Endodermal cell (in vitro differentiated cells): ENCODE measurements at regions not wholly inside any gene's neighbourhood (a gene's known extent, or its start where the extent isn't known, plus 50 kb on each side); places are given as distances from the start of the nearest gene placed in this dataset.

Experiments used
- DNase-seq: peaks from one replicate; pipeline ENCODE4 v3.0.0-alpha.2; 2017
- H3K27ac ChIP-seq: 2 replicates; pipeline ENCODE4 v1.5.1; 2013; ENCODE audit warnings: mild to moderate bottlenecking, low read depth, low read length, moderate library complexity
- H3K27me3 ChIP-seq: 2 replicates; pipeline ENCODE4 v1.6.1; 2013; ENCODE audit warnings: mild to moderate bottlenecking, low read length, moderate library complexity; ENCODE audit not compliant: insufficient read depth, control insufficient read depth, poor library complexity, severe bottlenecking
- H3K36me3 ChIP-seq: 2 replicates; pipeline ENCODE4 v1.7.0; 2013; ENCODE audit warnings: mild to moderate bottlenecking, low read length, moderate library complexity; ENCODE audit not compliant: control insufficient read depth, insufficient read depth
- H3K4me1 ChIP-seq: one replicate; pipeline ENCODE4 v1.7.0; 2013; ENCODE audit warnings: low read length; ENCODE audit not compliant: control insufficient read depth, insufficient read depth
- H3K4me3 ChIP-seq: 2 replicates; pipeline ENCODE4 v1.5.1; 2013; ENCODE audit warnings: mild to moderate bottlenecking, low read length, moderate library complexity
- H3K9ac ChIP-seq: 2 replicates; pipeline ENCODE4 v1.6.1; 2013; ENCODE audit warnings: mild to moderate bottlenecking, low read length, moderate library complexity; ENCODE audit not compliant: poor library complexity, severe bottlenecking; ENCODE audit errors: extremely low read depth
- H3K9me3 ChIP-seq: 2 replicates; pipeline ENCODE4 v1.6.1; 2013; ENCODE audit warnings: mild to moderate bottlenecking, low read length, moderate library complexity; ENCODE audit not compliant: control insufficient read depth
- H3K27ac Mint-ChIP-seq: 2 replicates; pipeline ENCODE4 v1.8.0; 2020; ENCODE audit warnings: mixed read lengths
- H3K27me3 Mint-ChIP-seq: 2 replicates; pipeline ENCODE4 v1.8.0; 2021; ENCODE audit warnings: mild to moderate bottlenecking, mixed read lengths; ENCODE audit not compliant: insufficient read depth
- H3K36me3 Mint-ChIP-seq: 2 replicates; pipeline ENCODE4 v1.8.0; 2020; ENCODE audit warnings: low read depth, mixed read lengths
- H3K4me1 Mint-ChIP-seq: 2 replicates; pipeline ENCODE4 v1.8.0; 2020; ENCODE audit warnings: mixed read lengths
- H3K4me3 Mint-ChIP-seq: 2 replicates; pipeline ENCODE4 v1.8.0; 2020; ENCODE audit warnings: mild to moderate bottlenecking, moderate library complexity, mixed read lengths
- H3K9me3 Mint-ChIP-seq: 2 replicates; pipeline ENCODE4 v1.8.0; 2020; ENCODE audit warnings: mild to moderate bottlenecking, mixed read lengths
- CTCF ChIP-seq: fragments of 200-600 bp; sonication (generic); conservative IDR thresholded peaks from 2 replicates; pipeline ENCODE4 v1.5.0; 2021; ENCODE audit warnings: antibody characterized with exemption, mild to moderate bottlenecking
- WGBS, 2 experiments: methylation state at CpG; one replicate each; pipeline versions ENCODE4 v1.1.5 to v1.1.7; 2013; ENCODE audit warnings: missing lambda C conversion rate in 2 of 2, mixed read lengths in 1 of 2; ENCODE audit not compliant: insufficient coverage in 1 of 2, insufficient read length in 1 of 2; 5-methylcytosine and 5-hydroxymethylcytosine counted together

DNA sequence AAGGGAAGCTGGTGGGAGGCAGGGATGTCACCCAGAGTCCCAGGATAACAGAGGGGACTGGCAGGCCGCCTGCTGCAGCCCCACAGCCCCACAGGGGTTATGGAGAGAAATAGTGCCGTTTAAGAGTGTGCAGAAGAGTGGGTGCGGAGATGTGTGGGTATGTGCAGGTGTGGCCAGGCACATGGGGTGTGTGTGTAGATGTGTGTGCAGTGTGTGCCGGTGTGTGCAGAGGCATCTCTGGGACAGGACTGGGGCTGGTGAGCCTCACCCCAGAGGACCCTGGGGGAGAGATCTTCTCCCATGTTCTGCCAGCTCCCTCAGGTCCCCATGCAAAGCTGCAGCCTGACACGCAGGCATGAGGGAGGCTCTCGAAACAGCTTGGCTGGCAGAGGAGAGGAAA is 157.4 kb downstream of the RBFOX3 start:
- Histone ChIP-seq H3K4me3 (no peak overlapping the region), H3K27ac (no peak overlapping the region), H3K9me3 (no peaks in the 10 kb centered on the region), H3K4me1 (no peaks in the 10 kb centered on the region), H3K36me3 (no peaks in the 10 kb centered on the region), H3K9ac (no peak overlapping the region), H3K27me3 (no peaks in the 10 kb centered on the region)
- H3K27ac Mint-ChIP-seq = no peak overlapping the region
- H3K4me3 Mint-ChIP-seq = no peak overlapping the region
- TF ChIP-seq CTCF = no peak
- no peaks in the 10 kb centered on the region for H3K36me3 Mint-ChIP-seq
- H3K4me1 Mint-ChIP-seq = peaks cover 10% of the 10 kb centered on the region
- no peaks in the 10 kb centered on the region for H3K27me3 Mint-ChIP-seq
- no peaks in the 10 kb centered on the region for H3K9me3 Mint-ChIP-seq
- no peak for DNase-seq
- WGBS, 2 experiments = 88 to 96% methylated on average over 2 to 6 of the region's 6 CpGs

DNA sequence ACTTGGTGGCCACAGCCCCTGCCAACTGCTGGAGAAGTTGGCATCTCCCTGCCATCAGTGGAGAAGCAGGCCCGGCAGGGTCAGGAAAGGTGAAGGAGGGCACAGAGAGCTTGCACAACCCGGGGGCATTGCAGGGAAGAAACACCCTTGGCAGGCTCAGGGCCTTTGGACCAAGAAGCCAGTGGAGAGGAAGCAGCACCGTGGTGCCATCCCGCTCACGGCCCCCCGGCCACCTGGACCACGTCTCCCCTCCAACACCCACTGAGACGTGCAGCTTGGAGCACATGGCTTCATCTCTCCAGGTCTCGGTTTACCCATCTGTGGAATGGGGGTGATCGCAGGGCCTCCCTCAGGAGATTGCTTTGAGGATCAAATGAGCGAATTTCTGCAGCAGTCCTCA is 158.1 kb downstream of the RBFOX3 start:
- no peak overlapping the region for H3K4me3 ChIP-seq
- no peak overlapping the region for H3K4me3 Mint-ChIP-seq
- WGBS, 2 experiments = 88 to 95% methylated on average over 8 to 11 of the region's 11 CpGs
- DNase-seq = no peak
- H3K27me3 Mint-ChIP-seq = no peaks in the 10 kb centered on the region
- no peaks in the 10 kb centered on the region for H3K27me3 ChIP-seq
- no peak overlapping the region for H3K9ac ChIP-seq
- H3K36me3 ChIP-seq = no peaks in the 10 kb centered on the region
- no peak overlapping the region for H3K27ac ChIP-seq
- TF ChIP-seq CTCF = no peak
- no peaks in the 10 kb centered on the region for H3K4me1 ChIP-seq
- no peaks in the 10 kb centered on the region for H3K9me3 ChIP-seq
- H3K9me3 Mint-ChIP-seq = peaks cover 3% of the 10 kb centered on the region
- H3K27ac Mint-ChIP-seq = no peak overlapping the region
- H3K4me1 Mint-ChIP-seq = peaks cover 10% of the 10 kb centered on the region
- no peaks in the 10 kb centered on the region for H3K36me3 Mint-ChIP-seq

GRCh38 chr17:79451167-79451566 is 159.7 kb downstream of the RBFOX3 start:
- Histone ChIP-seq H3K36me3 (no peaks in the 10 kb centered on the region), H3K9me3 (no peaks in the 10 kb centered on the region), H3K27ac (no peak overlapping the region), H3K9ac (no peak overlapping the region), H3K4me3 (no peak overlapping the region), H3K27me3 (no peaks in the 10 kb centered on the region), H3K4me1 (no peaks in the 10 kb centered on the region)
- Mint-ChIP-seq H3K27ac (no peak overlapping the region), H3K4me3 (no peak overlapping the region), H3K4me1 (peaks cover 10% of the 10 kb centered on the region), H3K27me3 (no peaks in the 10 kb centered on the region), H3K9me3 (peaks cover 3% of the 10 kb centered on the region), H3K36me3 (no peaks in the 10 kb centered on the region)
- no peak for TF ChIP-seq CTCF
- WGBS, 2 experiments = 88 to 90% methylated on average over 6 to 7 of the region's 7 CpGs
- no peak for DNase-seq
